ENCODE measurements at regions not wholly inside any gene's neighbourhood (a gene's known extent, or its start where the extent isn't known, plus 50 kb on each side); places are given as distances from the start of the nearest gene placed in this dataset.

DNA sequence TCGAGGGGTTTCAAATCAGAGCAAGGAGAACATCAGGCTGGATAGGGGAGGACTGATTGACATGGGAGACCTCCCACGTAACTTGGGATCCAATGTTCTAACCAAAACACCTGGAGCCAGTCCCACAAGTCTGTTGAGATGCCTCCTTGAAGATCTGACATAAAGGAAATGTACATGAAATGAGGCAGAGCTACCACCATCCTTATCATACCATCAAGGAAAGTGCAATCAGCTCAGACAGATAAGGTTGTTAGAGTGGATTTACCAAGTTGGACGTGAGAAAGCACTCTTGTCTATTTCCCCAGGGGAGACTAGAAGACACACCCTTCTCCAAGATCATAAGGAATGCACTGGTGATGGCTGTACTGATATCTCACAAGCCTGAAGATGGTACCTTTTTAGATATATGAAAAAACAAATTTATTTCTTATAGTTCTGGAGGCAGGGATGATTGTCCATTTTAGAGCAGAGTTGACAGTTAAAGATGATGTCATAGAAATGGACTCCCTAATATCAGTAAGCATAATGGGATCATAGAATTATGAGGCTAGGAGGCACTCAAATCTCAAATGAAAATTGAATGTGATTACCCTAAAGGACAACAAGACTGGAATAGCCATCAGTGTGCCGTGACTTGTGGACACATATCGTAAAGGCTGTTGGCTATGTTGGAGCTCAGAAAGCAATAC, 129.1 kb upstream of the RAB4A start:
- ATAC-seq (ENCODE audit: low FRiP score in 2 of 2) (no peak), DNase-seq (no peak)
- Histone ChIP-seq H3K4me1 (no peaks in the 10 kb centered on the region), H3K27me3 (no peaks in the 10 kb centered on the region), H3K9me3 (no peaks in the 10 kb centered on the region), H3K27ac (no peak overlapping the region), H3K36me3 (no peaks in the 10 kb centered on the region), H3K4me3 (no peak overlapping the region)
- no peak for TF ChIP-seq POLR2A (IDR thresholded peaks at IDR 0.05)
- TF ChIP-seq, protein P1, sequence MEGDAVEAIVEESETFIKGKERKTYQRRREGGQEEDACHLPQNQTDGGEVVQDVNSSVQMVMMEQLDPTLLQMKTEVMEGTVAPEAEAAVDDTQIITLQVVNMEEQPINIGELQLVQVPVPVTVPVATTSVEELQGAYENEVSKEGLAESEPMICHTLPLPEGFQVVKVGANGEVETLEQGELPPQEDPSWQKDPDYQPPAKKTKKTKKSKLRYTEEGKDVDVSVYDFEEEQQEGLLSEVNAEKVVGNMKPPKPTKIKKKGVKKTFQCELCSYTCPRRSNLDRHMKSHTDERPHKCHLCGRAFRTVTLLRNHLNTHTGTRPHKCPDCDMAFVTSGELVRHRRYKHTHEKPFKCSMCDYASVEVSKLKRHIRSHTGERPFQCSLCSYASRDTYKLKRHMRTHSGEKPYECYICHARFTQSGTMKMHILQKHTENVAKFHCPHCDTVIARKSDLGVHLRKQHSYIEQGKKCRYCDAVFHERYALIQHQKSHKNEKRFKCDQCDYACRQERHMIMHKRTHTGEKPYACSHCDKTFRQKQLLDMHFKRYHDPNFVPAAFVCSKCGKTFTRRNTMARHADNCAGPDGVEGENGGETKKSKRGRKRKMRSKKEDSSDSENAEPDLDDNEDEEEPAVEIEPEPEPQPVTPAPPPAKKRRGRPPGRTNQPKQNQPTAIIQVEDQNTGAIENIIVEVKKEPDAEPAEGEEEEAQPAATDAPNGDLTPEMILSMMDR (IDR thresholded peaks at IDR 0.05) = no peak
- TF ChIP-seq POLR2AphosphoS5 (IDR thresholded peaks at IDR 0.05) = no peak
- TF ChIP-seq EP300 (IDR thresholded peaks at IDR 0.05) = no peak
- WGBS, 2 donors = 86 to 87% methylated on average over 5 of the region's 5 CpGs

DNA sequence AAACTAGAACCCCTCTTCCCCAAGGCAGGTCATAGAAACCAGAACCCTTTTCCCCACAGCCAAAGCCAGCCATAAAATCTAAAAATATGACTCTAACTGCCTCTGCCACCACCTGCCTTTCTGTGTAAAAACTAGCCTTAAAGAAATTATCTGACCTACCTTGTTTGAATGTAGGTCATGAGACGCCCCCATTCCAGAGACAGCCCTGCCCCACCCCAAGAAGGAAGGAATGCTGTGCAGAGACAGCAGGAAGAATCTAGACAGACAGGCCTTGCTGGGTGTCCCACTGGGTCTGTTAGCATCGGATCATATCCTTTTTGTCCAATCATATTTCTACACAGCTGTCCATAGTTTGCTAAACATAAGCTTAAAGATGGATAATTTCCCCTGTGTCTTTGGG, 128.4 kb upstream of the RAB4A start:
- Histone ChIP-seq H3K36me3 (no peaks in the 10 kb centered on the region), H3K9me3 (no peaks in the 10 kb centered on the region), H3K4me3 (no peak overlapping the region), H3K27me3 (no peaks in the 10 kb centered on the region), H3K27ac (no peak overlapping the region), H3K4me1 (peaks cover 0 to 3% (median 0%) of the 10 kb centered on the region in 4 donors)
- TF ChIP-seq POLR2AphosphoS5 (IDR thresholded peaks at IDR 0.05) (no peak), POLR2A (IDR thresholded peaks at IDR 0.05) (no peak), EP300 (IDR thresholded peaks at IDR 0.05) (no peak)
- TF ChIP-seq, protein P1 (IDR thresholded peaks at IDR 0.05) = no peak
- 82 to 90% methylated on average over 2 of the region's 2 CpGs for WGBS, 2 donors
- DNase-seq (no peak), ATAC-seq (ENCODE audit: low FRiP score in 2 of 2) (no peak)

DNA sequence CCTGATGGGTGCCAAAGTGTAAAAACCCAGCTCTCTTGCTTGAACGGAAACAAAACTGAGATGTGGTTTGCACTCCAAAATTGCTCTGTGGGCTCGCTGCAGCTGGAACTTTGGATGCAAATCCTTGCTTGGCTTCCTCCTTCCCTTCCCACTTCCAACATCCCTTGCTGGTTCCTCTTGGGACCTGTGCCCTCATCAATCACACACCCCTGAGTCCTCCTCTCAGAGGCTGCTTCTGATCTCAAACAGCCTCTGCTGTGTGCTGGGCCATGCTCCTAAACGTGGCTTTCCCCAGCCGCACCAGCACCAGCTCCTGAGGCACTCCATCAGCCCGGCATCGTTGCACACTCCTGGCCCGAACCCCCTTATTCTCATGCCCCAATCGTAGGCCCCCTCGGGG, 124.3 kb upstream of the RAB4A start:
- H3K9me3 ChIP-seq = no peaks in the 10 kb centered on the region
- H3K27me3 ChIP-seq = no peaks in the 10 kb centered on the region
- H3K27ac ChIP-seq = no peak overlapping the region
- DNase-seq (no peak), ATAC-seq (ENCODE audit: low FRiP score in 2 of 2) (peak in 1 of 2 donors; percentile 3)
- 51 to 54% methylated on average over 9 of the region's 9 CpGs for WGBS, 2 donors
- TF ChIP-seq POLR2A (IDR thresholded peaks at IDR 0.05) = no peak
- no peak for TF ChIP-seq EP300 (IDR thresholded peaks at IDR 0.05)
- no peak for TF ChIP-seq POLR2AphosphoS5 (IDR thresholded peaks at IDR 0.05)
- TF ChIP-seq, protein P1 (IDR thresholded peaks at IDR 0.05) = no peak
- H3K4me3 ChIP-seq = no peak overlapping the region
- no peaks in the 10 kb centered on the region for H3K36me3 ChIP-seq
- peaks cover 0 to 3% (median 0%) of the 10 kb centered on the region in 4 donors for H3K4me1 ChIP-seq

DNA sequence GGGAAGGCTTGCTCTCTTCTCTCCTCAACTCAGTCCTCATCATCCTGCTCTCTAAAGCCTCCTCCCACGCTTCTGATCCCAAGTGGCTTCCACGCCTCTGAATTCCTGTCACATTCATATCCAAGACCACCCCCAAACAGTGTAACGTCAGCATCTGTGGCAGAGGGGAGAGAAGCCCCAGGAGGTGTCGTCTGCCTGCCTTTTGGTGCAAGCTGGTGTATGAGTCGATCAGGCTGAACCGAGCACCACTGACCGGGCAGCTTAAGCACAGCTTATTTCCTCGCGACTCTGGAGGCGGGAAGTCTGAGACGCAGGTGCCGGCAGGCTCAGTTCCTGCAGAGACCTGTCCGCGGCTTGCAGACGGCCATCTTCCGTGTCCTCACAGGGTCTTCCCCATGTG, 123.8 kb upstream of the RAB4A start:
- no peaks in the 10 kb centered on the region for H3K36me3 ChIP-seq
- peaks cover 0 to 3% (median 0%) of the 10 kb centered on the region in 4 donors for H3K4me1 ChIP-seq
- H3K27ac ChIP-seq = no peak overlapping the region
- no peak for DNase-seq
- no peaks in the 10 kb centered on the region for H3K27me3 ChIP-seq
- H3K9me3 ChIP-seq = no peaks in the 10 kb centered on the region
- TF ChIP-seq POLR2A (IDR thresholded peaks at IDR 0.05) = no peak
- TF ChIP-seq POLR2AphosphoS5 (IDR thresholded peaks at IDR 0.05) = no peak
- TF ChIP-seq EP300 (IDR thresholded peaks at IDR 0.05) = no peak
- TF ChIP-seq, protein P1 (IDR thresholded peaks at IDR 0.05) = no peak
- WGBS, 2 donors = 39 to 55% methylated on average over 13 to 16 of the region's 16 CpGs
- H3K4me3 ChIP-seq = no peak overlapping the region
- ATAC-seq (ENCODE audit: low FRiP score in 2 of 2) = peak in 1 of 2 donors; percentile 31

Measured in upper lobe of left lung (tissue), 6 donors.